GM23338 (cell line): ENCODE measurements at regions not wholly inside any gene's neighbourhood (a gene's known extent, or its start where the extent isn't known, plus 50 kb on each side); places are given as distances from the start of the nearest gene placed in this dataset.

Experiments
- CREB1 ChIP-seq: fragments of 250-450 bp; sonication (Bioruptor Pico); IDR thresholded peaks from 2 replicates; pipeline ENCODE4 v1.5.0; 2020; ENCODE audit warnings: low read depth, mild to moderate bottlenecking, moderate library complexity
- EZH2 ChIP-seq: fragments of 200-600 bp; sonication (generic); IDR thresholded peaks from one replicate; pipeline ENCODE4 v1.8.0; 2017; ENCODE audit warnings: antibody characterized with exemption, mild to moderate bottlenecking, low read depth; ENCODE audit not compliant: unreplicated experiment
- EZH2phosphoT487 ChIP-seq: fragments of 200-600 bp; sonication (generic); IDR thresholded peaks from one replicate; pipeline ENCODE4 v1.8.1; 2018; ENCODE audit warnings: antibody characterized with exemption; ENCODE audit not compliant: unreplicated experiment
- JUNB ChIP-seq: IDR thresholded peaks from one replicate; pipeline ENCODE4 v1.6.1; 2016; ENCODE audit warnings: antibody characterized with exemption; ENCODE audit not compliant: unreplicated experiment
- NANOG ChIP-seq: IDR thresholded peaks from 2 replicates; pipeline ENCODE4 v1.6.1; 2016; ENCODE audit warnings: antibody characterized with exemption, borderline replicate concordance
- POLR2AphosphoS5 ChIP-seq: IDR thresholded peaks from 2 replicates; pipeline ENCODE4 v1.6.1; 2016; ENCODE audit warnings: antibody characterized with exemption, low read depth
- STAT1 ChIP-seq: IDR thresholded peaks from one replicate; pipeline ENCODE4 v1.6.1; 2016; ENCODE audit warnings: antibody characterized with exemption; ENCODE audit not compliant: unreplicated experiment
- ZNF331 ChIP-seq: fragments of 250-450 bp; sonication (Bioruptor Pico); IDR thresholded peaks from 2 replicates; pipeline ENCODE4 v1.5.0; 2020; ENCODE audit warnings: low read depth, mild to moderate bottlenecking, moderate library complexity
- TF ChIP-seq, protein P1 (sequence below), 2 experiments: fragments of 200-600 bp in 1 of 2; sonication (generic) in 1 of 2; conservative IDR thresholded peaks; 2 replicates each; pipeline versions ENCODE4 v1.5.1 to v1.6.1; 2016 to 2017; ENCODE audit warnings: antibody characterized with exemption in 2 of 2, low read depth in 2 of 2, mild to moderate bottlenecking in 2 of 2, moderate library complexity in 1 of 2
- TF ChIP-seq, protein P2 (sequence below): IDR thresholded peaks from one replicate; pipeline ENCODE4 v1.6.1; 2018; ENCODE audit warnings: antibody characterized with exemption; ENCODE audit not compliant: unreplicated experiment
- TF ChIP-seq, protein P3 (sequence below): fragments of 250-450 bp; sonication (Bioruptor Pico); IDR thresholded peaks from 2 replicates; pipeline ENCODE4 v1.5.0; 2020; ENCODE audit warnings: mild to moderate bottlenecking, moderate library complexity
- TF ChIP-seq, protein P4 (sequence below): IDR thresholded peaks from 2 replicates; pipeline ENCODE4 v1.6.1; 2016; ENCODE audit warnings: antibody characterized with exemption

DNA sequence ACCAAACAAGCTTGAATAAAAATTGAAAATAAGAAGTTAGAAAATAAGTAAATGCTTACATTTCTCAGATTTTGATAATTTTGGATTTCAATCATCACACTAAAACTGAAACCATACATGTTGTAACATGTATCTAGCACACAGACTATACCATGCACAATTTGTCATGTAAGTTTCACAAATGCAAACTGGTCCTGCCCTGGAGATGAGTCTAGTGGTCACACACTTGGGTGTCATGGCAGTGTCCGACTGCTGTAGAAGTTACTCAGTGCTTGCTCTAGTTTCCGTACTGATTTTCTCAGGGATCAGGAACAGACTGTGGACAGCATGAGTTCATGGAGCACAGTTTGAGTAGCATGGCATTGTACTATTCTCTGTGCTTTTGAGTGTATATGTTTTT is 182.9 kb upstream of the RMP24 start:
- TF ChIP-seq, protein P1, sequence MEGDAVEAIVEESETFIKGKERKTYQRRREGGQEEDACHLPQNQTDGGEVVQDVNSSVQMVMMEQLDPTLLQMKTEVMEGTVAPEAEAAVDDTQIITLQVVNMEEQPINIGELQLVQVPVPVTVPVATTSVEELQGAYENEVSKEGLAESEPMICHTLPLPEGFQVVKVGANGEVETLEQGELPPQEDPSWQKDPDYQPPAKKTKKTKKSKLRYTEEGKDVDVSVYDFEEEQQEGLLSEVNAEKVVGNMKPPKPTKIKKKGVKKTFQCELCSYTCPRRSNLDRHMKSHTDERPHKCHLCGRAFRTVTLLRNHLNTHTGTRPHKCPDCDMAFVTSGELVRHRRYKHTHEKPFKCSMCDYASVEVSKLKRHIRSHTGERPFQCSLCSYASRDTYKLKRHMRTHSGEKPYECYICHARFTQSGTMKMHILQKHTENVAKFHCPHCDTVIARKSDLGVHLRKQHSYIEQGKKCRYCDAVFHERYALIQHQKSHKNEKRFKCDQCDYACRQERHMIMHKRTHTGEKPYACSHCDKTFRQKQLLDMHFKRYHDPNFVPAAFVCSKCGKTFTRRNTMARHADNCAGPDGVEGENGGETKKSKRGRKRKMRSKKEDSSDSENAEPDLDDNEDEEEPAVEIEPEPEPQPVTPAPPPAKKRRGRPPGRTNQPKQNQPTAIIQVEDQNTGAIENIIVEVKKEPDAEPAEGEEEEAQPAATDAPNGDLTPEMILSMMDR (conservative IDR thresholded peaks at IDR 0.05; ENCODE audit: low read depth in 2 of 2): no peak
- no peak for TF ChIP-seq POLR2AphosphoS5
- TF ChIP-seq, protein P2, sequence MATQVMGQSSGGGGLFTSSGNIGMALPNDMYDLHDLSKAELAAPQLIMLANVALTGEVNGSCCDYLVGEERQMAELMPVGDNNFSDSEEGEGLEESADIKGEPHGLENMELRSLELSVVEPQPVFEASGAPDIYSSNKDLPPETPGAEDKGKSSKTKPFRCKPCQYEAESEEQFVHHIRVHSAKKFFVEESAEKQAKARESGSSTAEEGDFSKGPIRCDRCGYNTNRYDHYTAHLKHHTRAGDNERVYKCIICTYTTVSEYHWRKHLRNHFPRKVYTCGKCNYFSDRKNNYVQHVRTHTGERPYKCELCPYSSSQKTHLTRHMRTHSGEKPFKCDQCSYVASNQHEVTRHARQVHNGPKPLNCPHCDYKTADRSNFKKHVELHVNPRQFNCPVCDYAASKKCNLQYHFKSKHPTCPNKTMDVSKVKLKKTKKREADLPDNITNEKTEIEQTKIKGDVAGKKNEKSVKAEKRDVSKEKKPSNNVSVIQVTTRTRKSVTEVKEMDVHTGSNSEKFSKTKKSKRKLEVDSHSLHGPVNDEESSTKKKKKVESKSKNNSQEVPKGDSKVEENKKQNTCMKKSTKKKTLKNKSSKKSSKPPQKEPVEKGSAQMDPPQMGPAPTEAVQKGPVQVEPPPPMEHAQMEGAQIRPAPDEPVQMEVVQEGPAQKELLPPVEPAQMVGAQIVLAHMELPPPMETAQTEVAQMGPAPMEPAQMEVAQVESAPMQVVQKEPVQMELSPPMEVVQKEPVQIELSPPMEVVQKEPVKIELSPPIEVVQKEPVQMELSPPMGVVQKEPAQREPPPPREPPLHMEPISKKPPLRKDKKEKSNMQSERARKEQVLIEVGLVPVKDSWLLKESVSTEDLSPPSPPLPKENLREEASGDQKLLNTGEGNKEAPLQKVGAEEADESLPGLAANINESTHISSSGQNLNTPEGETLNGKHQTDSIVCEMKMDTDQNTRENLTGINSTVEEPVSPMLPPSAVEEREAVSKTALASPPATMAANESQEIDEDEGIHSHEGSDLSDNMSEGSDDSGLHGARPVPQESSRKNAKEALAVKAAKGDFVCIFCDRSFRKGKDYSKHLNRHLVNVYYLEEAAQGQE: no peak
- no peak for TF ChIP-seq EZH2phosphoT487
- no peak for TF ChIP-seq ZNF331 (CRISPR knock-in tag)
- no peak for TF ChIP-seq EZH2
- no peak for TF ChIP-seq NANOG
- TF ChIP-seq, protein P3, sequence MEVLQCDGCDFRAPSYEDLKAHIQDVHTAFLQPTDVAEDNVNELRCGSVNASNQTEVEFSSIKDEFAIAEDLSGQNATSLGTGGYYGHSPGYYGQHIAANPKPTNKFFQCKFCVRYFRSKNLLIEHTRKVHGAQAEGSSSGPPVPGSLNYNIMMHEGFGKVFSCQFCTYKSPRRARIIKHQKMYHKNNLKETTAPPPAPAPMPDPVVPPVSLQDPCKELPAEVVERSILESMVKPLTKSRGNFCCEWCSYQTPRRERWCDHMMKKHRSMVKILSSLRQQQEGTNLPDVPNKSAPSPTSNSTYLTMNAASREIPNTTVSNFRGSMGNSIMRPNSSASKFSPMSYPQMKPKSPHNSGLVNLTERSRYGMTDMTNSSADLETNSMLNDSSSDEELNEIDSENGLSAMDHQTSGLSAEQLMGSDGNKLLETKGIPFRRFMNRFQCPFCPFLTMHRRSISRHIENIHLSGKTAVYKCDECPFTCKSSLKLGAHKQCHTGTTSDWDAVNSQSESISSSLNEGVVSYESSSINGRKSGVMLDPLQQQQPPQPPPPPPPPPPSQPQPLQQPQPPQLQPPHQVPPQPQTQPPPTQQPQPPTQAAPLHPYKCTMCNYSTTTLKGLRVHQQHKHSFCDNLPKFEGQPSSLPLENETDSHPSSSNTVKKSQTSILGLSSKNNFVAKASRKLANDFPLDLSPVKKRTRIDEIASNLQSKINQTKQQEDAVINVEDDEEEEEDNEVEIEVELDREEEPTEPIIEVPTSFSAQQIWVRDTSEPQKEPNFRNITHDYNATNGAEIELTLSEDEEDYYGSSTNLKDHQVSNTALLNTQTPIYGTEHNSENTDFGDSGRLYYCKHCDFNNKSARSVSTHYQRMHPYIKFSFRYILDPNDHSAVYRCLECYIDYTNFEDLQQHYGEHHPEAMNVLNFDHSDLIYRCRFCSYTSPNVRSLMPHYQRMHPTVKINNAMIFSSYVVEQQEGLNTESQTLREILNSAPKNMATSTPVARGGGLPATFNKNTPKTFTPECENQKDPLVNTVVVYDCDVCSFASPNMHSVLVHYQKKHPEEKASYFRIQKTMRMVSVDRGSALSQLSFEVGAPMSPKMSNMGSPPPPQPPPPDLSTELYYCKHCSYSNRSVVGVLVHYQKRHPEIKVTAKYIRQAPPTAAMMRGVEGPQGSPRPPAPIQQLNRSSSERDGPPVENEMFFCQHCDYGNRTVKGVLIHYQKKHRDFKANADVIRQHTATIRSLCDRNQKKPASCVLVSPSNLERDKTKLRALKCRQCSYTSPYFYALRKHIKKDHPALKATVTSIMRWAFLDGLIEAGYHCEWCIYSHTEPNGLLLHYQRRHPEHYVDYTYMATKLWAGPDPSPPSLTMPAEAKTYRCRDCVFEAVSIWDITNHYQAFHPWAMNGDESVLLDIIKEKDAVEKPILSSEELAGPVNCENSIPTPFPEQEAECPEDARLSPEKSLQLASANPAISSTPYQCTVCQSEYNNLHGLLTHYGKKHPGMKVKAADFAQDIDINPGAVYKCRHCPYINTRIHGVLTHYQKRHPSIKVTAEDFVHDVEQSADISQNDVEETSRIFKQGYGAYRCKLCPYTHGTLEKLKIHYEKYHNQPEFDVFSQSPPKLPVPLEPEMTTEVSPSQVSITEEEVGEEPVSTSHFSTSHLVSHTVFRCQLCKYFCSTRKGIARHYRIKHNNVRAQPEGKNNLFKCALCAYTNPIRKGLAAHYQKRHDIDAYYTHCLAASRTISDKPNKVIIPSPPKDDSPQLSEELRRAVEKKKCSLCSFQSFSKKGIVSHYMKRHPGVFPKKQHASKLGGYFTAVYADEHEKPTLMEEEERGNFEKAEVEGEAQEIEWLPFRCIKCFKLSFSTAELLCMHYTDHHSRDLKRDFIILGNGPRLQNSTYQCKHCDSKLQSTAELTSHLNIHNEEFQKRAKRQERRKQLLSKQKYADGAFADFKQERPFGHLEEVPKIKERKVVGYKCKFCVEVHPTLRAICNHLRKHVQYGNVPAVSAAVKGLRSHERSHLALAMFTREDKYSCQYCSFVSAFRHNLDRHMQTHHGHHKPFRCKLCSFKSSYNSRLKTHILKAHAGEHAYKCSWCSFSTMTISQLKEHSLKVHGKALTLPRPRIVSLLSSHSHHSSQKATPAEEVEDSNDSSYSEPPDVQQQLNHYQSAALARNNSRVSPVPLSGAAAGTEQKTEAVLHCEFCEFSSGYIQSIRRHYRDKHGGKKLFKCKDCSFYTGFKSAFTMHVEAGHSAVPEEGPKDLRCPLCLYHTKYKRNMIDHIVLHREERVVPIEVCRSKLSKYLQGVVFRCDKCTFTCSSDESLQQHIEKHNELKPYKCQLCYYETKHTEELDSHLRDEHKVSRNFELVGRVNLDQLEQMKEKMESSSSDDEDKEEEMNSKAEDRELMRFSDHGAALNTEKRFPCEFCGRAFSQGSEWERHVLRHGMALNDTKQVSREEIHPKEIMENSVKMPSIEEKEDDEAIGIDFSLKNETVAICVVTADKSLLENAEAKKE (CRISPR knock-in tag): no peak
- TF ChIP-seq JUNB: no peak
- TF ChIP-seq, protein P4, sequence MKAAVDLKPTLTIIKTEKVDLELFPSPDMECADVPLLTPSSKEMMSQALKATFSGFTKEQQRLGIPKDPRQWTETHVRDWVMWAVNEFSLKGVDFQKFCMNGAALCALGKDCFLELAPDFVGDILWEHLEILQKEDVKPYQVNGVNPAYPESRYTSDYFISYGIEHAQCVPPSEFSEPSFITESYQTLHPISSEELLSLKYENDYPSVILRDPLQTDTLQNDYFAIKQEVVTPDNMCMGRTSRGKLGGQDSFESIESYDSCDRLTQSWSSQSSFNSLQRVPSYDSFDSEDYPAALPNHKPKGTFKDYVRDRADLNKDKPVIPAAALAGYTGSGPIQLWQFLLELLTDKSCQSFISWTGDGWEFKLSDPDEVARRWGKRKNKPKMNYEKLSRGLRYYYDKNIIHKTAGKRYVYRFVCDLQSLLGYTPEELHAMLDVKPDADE: no peak
- no peak for TF ChIP-seq CREB1 (CRISPR knock-in tag)
- no peak for TF ChIP-seq STAT1
